HEK293 (cell line): ENCODE measurements at regions not wholly inside any gene's neighbourhood (a gene's known extent, or its start where the extent isn't known, plus 50 kb on each side); places are given as distances from the start of the nearest gene placed in this dataset.

ENCODE experiments used
- GLI4 ChIP-seq: fragments of 450-650 bp; formaldehyde crosslinking; IDR thresholded peaks from 2 replicates; pipeline ENCODE4 v1.5.1; 2016; ENCODE audit warnings: missing biosample characterization, missing genetic modification characterization
- PATZ1 ChIP-seq: fragments of 450-650 bp; formaldehyde crosslinking; IDR thresholded peaks from 2 replicates; pipeline ENCODE4 v1.5.1; 2016; ENCODE audit warnings: missing biosample characterization, missing genetic modification characterization
- PRDM10 ChIP-seq: fragments of 450-650 bp; formaldehyde crosslinking; IDR thresholded peaks from 2 replicates; pipeline ENCODE4 v1.5.1; 2016; ENCODE audit warnings: missing biosample characterization, missing genetic modification characterization
- PRDM4 ChIP-seq: fragments of 450-650 bp; formaldehyde crosslinking; IDR thresholded peaks from 2 replicates; pipeline ENCODE4 v1.5.1; 2017; ENCODE audit warnings: missing biosample characterization, missing genetic modification characterization
- SCRT2 ChIP-seq: fragments of 450-650 bp; formaldehyde crosslinking; IDR thresholded peaks from 2 replicates; pipeline ENCODE4 v1.5.1; 2016; ENCODE audit warnings: missing biosample characterization, missing genetic modification characterization
- TRIM28 ChIP-seq: IDR thresholded peaks from 2 replicates; pipeline ENCODE4 v1.6.1; 2011; ENCODE audit warnings: low read length, control low read depth, borderline replicate concordance
- ZBTB1 ChIP-seq: fragments of 450-650 bp; formaldehyde crosslinking; IDR thresholded peaks from 2 replicates; pipeline ENCODE4 v1.5.1; 2016; ENCODE audit warnings: missing biosample characterization, missing genetic modification characterization
- ZBTB21 ChIP-seq: fragments of 450-650 bp; formaldehyde crosslinking; IDR thresholded peaks from 2 replicates; pipeline ENCODE4 v1.5.1; 2017; ENCODE audit warnings: missing biosample characterization, missing genetic modification characterization
- ZBTB6 ChIP-seq: fragments of 450-650 bp; formaldehyde crosslinking; IDR thresholded peaks from 2 replicates; pipeline ENCODE4 v1.5.1; 2017; ENCODE audit warnings: missing biosample characterization, missing genetic modification characterization
- ZBTB8A ChIP-seq: fragments of 450-650 bp; formaldehyde crosslinking; IDR thresholded peaks from 2 replicates; pipeline ENCODE4 v1.5.1; 2016; ENCODE audit warnings: missing biosample characterization, missing genetic modification characterization
- ZNF140 ChIP-seq: fragments of 450-650 bp; formaldehyde crosslinking; IDR thresholded peaks from 2 replicates; pipeline ENCODE4 v1.5.1; 2016; ENCODE audit warnings: missing biosample characterization, missing genetic modification characterization
- ZNF2 ChIP-seq: fragments of 450-650 bp; formaldehyde crosslinking; IDR thresholded peaks from 2 replicates; pipeline ENCODE4 v1.5.1; 2016; ENCODE audit warnings: missing biosample characterization, missing genetic modification characterization
- ZNF202 ChIP-seq: fragments of 450-650 bp; formaldehyde crosslinking; IDR thresholded peaks from 2 replicates; pipeline ENCODE4 v1.5.1; 2016; ENCODE audit warnings: missing biosample characterization, missing genetic modification characterization, borderline replicate concordance
- ZNF280D ChIP-seq: fragments of 450-650 bp; formaldehyde crosslinking; IDR thresholded peaks from 2 replicates; pipeline ENCODE4 v1.5.1; 2016; ENCODE audit warnings: missing biosample characterization, missing genetic modification characterization
- ZNF398 ChIP-seq: fragments of 450-650 bp; formaldehyde crosslinking; IDR thresholded peaks from 2 replicates; pipeline ENCODE4 v1.5.1; 2017; ENCODE audit warnings: missing biosample characterization, missing genetic modification characterization
- ZNF48 ChIP-seq: fragments of 450-650 bp; formaldehyde crosslinking; IDR thresholded peaks from 2 replicates; pipeline ENCODE4 v1.5.1; 2016; ENCODE audit warnings: missing biosample characterization, missing genetic modification characterization
- ZNF488 ChIP-seq: fragments of 450-650 bp; formaldehyde crosslinking; IDR thresholded peaks from 2 replicates; pipeline ENCODE4 v1.5.1; 2016; ENCODE audit warnings: missing biosample characterization, missing genetic modification characterization
- ZNF510 ChIP-seq: fragments of 450-650 bp; formaldehyde crosslinking; IDR thresholded peaks from 2 replicates; pipeline ENCODE4 v1.5.1; 2018; ENCODE audit warnings: mild to moderate bottlenecking, missing genetic modification characterization, missing biosample characterization; ENCODE audit not compliant: insufficient replicate concordance
- ZNF514 ChIP-seq: fragments of 450-650 bp; formaldehyde crosslinking; IDR thresholded peaks from 2 replicates; pipeline ENCODE4 v1.5.1; 2016; ENCODE audit warnings: missing biosample characterization, missing genetic modification characterization
- ZNF623 ChIP-seq: fragments of 450-650 bp; formaldehyde crosslinking; IDR thresholded peaks from 2 replicates; pipeline ENCODE4 v1.5.1; 2016; ENCODE audit warnings: missing biosample characterization, missing genetic modification characterization
- ZNF660 ChIP-seq: fragments of 450-650 bp; IDR thresholded peaks from 2 replicates; pipeline ENCODE4 v1.5.1; 2018; ENCODE audit warnings: missing biosample characterization, mild to moderate bottlenecking, missing genetic modification characterization
- ZNF777 ChIP-seq: fragments of 450-650 bp; formaldehyde crosslinking; IDR thresholded peaks from 2 replicates; pipeline ENCODE4 v1.5.1; 2017; ENCODE audit warnings: missing biosample characterization, missing genetic modification characterization, borderline replicate concordance
- ZSCAN16 ChIP-seq: fragments of 450-650 bp; formaldehyde crosslinking; IDR thresholded peaks from 2 replicates; pipeline ENCODE4 v1.5.1; 2016; ENCODE audit warnings: missing biosample characterization, missing genetic modification characterization

GRCh38 chr4:174120446-174121295 lies 162.8 kb downstream of the FBXO8 start (continued):
- TF ChIP-seq ZNF140 (tag by site-specific recombination), result no peak
- no peak for TF ChIP-seq ZNF488 (tag by site-specific recombination)
- peak; percentile 99 for TF ChIP-seq ZBTB1 (tag by site-specific recombination)
- no peak for TF ChIP-seq GLI4
- peak; percentile 90 for TF ChIP-seq ZNF398 (tag by site-specific recombination)
- no peak for TF ChIP-seq ZNF202
- no peak for TF ChIP-seq ZSCAN16 (tag by site-specific recombination)
- TF ChIP-seq PATZ1 (tag by site-specific recombination), result no peak
- 0 out of 2 replicates have a peak, but pooled peaks have one; percentile 15 for TF ChIP-seq ZBTB21 (tag by site-specific recombination)
- TF ChIP-seq ZNF623, result no peak
- no peak for TF ChIP-seq SCRT2 (tag by site-specific recombination)
- no peak for TF ChIP-seq ZBTB6 (tag by site-specific recombination)
- 0 out of 2 replicates have a peak, but pooled peaks have one; percentile 46 for TF ChIP-seq ZNF660 (tag by site-specific recombination)
- peak; percentile 13; the same call in 1 of the 2 replicates for TF ChIP-seq ZBTB8A
- no peak for TF ChIP-seq PRDM4 (tag by site-specific recombination)
- TF ChIP-seq ZNF777 (tag by site-specific recombination), result no peak
- 0 out of 2 replicates have a peak, but pooled peaks have one; percentile 26 for TF ChIP-seq PRDM10
- TF ChIP-seq ZNF2 (tag by site-specific recombination), result peak; percentile 94
- 0 out of 2 replicates have a peak, but pooled peaks have one; percentile 43 for TF ChIP-seq TRIM28
- TF ChIP-seq ZNF514, result no peak
- no peak for TF ChIP-seq ZNF48 (tag by site-specific recombination)
- no peak for TF ChIP-seq ZNF510
- no peak for TF ChIP-seq ZNF280D (tag by site-specific recombination)
